Right lobe of liver (tissue), 6 donors: ENCODE measurements at regions not wholly inside any gene's neighbourhood (a gene's known extent, or its start where the extent isn't known, plus 50 kb on each side); places are given as distances from the start of the nearest gene placed in this dataset.

Experiments
- ATAC-seq, 4 donors: fragments of 200-7000 bp; cut with Tn5 transposase; one replicate each; pipeline ENCODE4 v1.9.1; 2020; ENCODE audit warnings: mild to moderate bottlenecking in 4 of 4, moderate library complexity in 4 of 4
- DNase-seq, 3 donors: peaks; one replicate each; pipeline ENCODE4 v3.0.0-alpha.2; 2020
- H3K27ac ChIP-seq, 3 donors: fragments of 200-600 bp; one replicate each; pipeline ENCODE4 v1.8.0; 2022
- H3K27me3 ChIP-seq, 2 donors: fragments of 200-600 bp; one replicate each; pipeline ENCODE4 v1.8.0; 2022
- H3K36me3 ChIP-seq, 4 donors: fragments of 200-600 bp; sonication (generic) in 1 of 4; one replicate each; pipeline versions ENCODE4 v1.5.1 to v1.8.0; 2017 to 2022; ENCODE audit warnings: control low read depth in 1 of 4
- H3K4me1 ChIP-seq, 4 donors: fragments of 200-600 bp; sonication (generic) in 1 of 4; one replicate each; pipeline versions ENCODE4 v1.5.1 to v1.8.0; 2017 to 2022; ENCODE audit warnings: control low read depth in 1 of 4
- H3K4me3 ChIP-seq, 3 donors: fragments of 200-600 bp; one replicate each; pipeline ENCODE4 v1.8.0; 2022
- H3K9me3 ChIP-seq, 4 donors: fragments of 200-600 bp; sonication (generic) in 1 of 4; one replicate each; pipeline versions ENCODE4 v1.5.1 to v1.8.0; 2017 to 2022; ENCODE audit warnings: control low read depth in 1 of 4
- CTCF ChIP-seq, 4 donors: fragments of 200-600 bp in 3 of 4; fragments of 450-650 bp in 1 of 4; IDR thresholded peaks; one replicate each; pipeline versions ENCODE4 v1.5.1 to v1.8.0; 2016 to 2022; ENCODE audit warnings: antibody characterized with exemption in 4 of 4, mild to moderate bottlenecking in 2 of 4
- POLR2A ChIP-seq: fragments of 450-650 bp; IDR thresholded peaks from one replicate; pipeline ENCODE4 v1.6.1; 2017; ENCODE audit warnings: antibody characterized with exemption, mild to moderate bottlenecking
- WGBS: methylation state at CpG from one replicate; pipeline ENCODE4 v1.1.6; 2018; ENCODE audit warnings: low coverage, low lambda C conversion rate; ENCODE audit not compliant: insufficient coverage; ENCODE audit errors: missing lambda C conversion rate; 5-methylcytosine and 5-hydroxymethylcytosine counted together
- intact Hi-C, 2 donors: fragments of 100-400 bp; cut with DNase I; formaldehyde crosslinking; loops; one replicate each; pipeline versions ENCODE4 v1.11.2 to v1.14.1; 2022
- small RNA-seq, 2 experiments: library from RNA; depleted of rRNA; stranded (forward); fragments of <200 nt; gene quantifications; one replicate each; pipeline ENCODE3, GENCODE V24; 2016
- donor health status: DM: no; HTN: yes; CAD: no.
- donor health status: DM: no; HTN: no; CAD: no.
- donor health status: DM: no; HTN: no; CAD: no.
- donor health status: DM: no; HTN: yes; CAD: no.
- donor health status: DM: no; HTN: yes; CAD: no.

DNA sequence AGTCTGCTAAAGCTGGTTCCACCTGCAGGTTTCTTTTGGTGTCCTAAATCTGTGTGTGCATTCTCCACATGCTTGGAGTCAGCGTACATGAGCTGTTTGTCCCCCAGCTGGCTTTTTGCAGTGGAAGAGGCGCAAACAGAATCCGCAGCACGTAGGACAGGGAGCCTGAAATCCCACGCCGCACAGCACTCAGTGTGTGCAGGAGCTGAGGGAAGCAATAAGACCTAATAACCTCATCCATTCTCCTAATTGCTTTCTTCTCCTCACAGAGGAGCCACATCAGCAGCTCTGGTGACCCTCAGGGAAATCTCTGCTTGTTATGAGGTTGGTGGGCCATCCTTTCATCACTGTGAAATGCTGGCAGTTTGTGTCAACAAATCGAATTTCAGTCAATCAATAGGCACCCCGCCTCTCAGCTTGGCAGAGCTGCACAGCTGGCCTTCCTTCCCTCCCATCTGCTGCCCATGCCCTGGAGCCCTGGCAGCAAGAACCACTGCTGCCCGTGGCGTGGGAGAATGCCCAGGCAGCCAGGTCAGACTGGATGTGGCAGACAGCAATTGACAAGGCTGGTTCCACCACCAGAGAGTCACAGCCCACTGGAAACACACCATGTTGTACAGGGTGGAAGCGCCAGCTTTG lies 136.7 kb downstream of the ZDHHC20 start:
- TF ChIP-seq POLR2A (no peak), CTCF (IDR thresholded peaks at IDR 0.05) (no peak)
- ATAC-seq = peak in 1 of 4 donors; percentile 18
- intact Hi-C loops = no loop called here
- Histone ChIP-seq H3K9me3 (no peaks in the 10 kb centered on the region), H3K27me3 (no peaks in the 10 kb centered on the region), H3K27ac (no peak overlapping the region), H3K4me1 (no peaks in the 10 kb centered on the region), H3K36me3 (no peaks in the 10 kb centered on the region), H3K4me3 (no peak overlapping the region)
- no peak for DNase-seq
- WGBS = 41% methylated on average over 3 of the region's 11 CpGs

Small RNAs in the stretch of these regions (small RNA-seq; reads per million reads assigned to genes)
- gene AL158032.2 = 0 reads per million in 2 experiments
